Peyer's patch (tissue), 4 donors: ENCODE measurements at regions not wholly inside any gene's neighbourhood (a gene's known extent, or its start where the extent isn't known, plus 50 kb on each side); places are given as distances from the start of the nearest gene placed in this dataset.
"Not testable (repeated sequence)": the region's sequence is repeated elsewhere in the genome, so short reads cannot be mapped to it uniquely, and the experiment has no call there.

ENCODE experiments used
- CTCF ChIP-seq, 6 experiments: fragments of 450-650 bp in 4 of 6; fragments of 200-600 bp in 2 of 6; sonication (generic) in 1 of 6; IDR thresholded peaks; one replicate each; pipeline ENCODE4 v1.5.1; 2017 to 2019; ENCODE audit warnings: antibody characterized with exemption in 6 of 6, mild to moderate bottlenecking in 3 of 6, moderate library complexity in 1 of 6
- POLR2A ChIP-seq, 2 donors: fragments of 450-650 bp; IDR thresholded peaks; one replicate each; pipeline ENCODE4 v1.5.1; 2017; ENCODE audit warnings: antibody characterized with exemption in 2 of 2, mild to moderate bottlenecking in 2 of 2, moderate library complexity in 2 of 2

GRCh38 chr16:51230035-51230434, 79.0 kb upstream of the SALL1 start:
- TF ChIP-seq CTCF, POLR2A (IDR thresholded peaks at IDR 0.05): not testable (repeated sequence)
